ENCODE measurements at regions not wholly inside any gene's neighbourhood (a gene's known extent, or its start where the extent isn't known, plus 50 kb on each side); places are given as distances from the start of the nearest gene placed in this dataset.

DNA sequence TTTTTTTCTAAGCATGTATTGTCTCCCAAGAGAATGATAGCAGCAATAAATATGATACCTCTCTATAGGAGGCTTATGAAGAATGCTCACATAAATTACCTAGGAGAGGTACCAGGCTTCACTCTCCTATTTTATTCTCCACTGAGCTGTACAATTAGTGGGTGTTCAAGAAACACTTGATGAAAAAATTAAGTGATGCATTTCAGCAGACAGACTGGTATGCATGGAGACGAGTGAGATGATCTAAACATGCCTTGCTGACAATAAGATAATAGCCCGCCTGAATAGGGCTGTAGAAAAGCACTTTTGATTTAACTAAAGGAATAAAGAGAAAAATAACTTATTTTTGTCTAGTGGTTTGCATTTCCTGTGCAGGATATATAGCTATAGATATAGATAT lies 1449.7 kb downstream of the GATA3 start:
- Histone ChIP-seq H3K36me3 (ENCODE audit: control insufficient read depth, insufficient read depth, low read length) (no peaks in the 10 kb centered on the region), H3K4me1 (no peaks in the 10 kb centered on the region), H3K4me3 (ENCODE audit: low read depth, low read length) (no peak overlapping the region), H3K9me3 (no peaks in the 10 kb centered on the region), H3K27me3 (replicated peaks; ENCODE audit: control insufficient read depth, insufficient read depth, low read length) (no peaks in the 10 kb centered on the region)
- Mint-ChIP-seq H3K36me3 (ENCODE audit: insufficient read depth, unreplicated experiment) (no peaks in the 10 kb centered on the region), H3K4me3 (ENCODE audit: unreplicated experiment) (no peak overlapping the region), H3K27ac (ENCODE audit: unreplicated experiment) (no peak overlapping the region), H3K4me1 (ENCODE audit: low read depth, unreplicated experiment) (no peaks in the 10 kb centered on the region), H3K27me3 (ENCODE audit: insufficient read depth, unreplicated experiment) (no peaks in the 10 kb centered on the region), H3K9me3 (ENCODE audit: unreplicated experiment) (no peaks in the 10 kb centered on the region)
- intact Hi-C loops (cut with micrococcal nuclease; ENCODE audit: unreplicated experiment), result no loop called here
- DNase-seq, result no peak
- ChIA-PET POLR2A (no interaction called here), CTCF (no interaction called here)
- no peak for TF ChIP-seq CTCF (IDR thresholded peaks at IDR 0.05; ENCODE audit: insufficient read depth in 1 of 2, low read depth in 1 of 2, low read length in 1 of 2, severe bottlenecking in 1 of 2, unreplicated experiment in 1 of 2)
- BruUV-seq (replicated peaks), result no TSS peak

- no peak overlapping the region for H3K27ac Mint-ChIP-seq (ENCODE audit: unreplicated experiment)
- Histone ChIP-seq H3K9me3 (no peaks in the 10 kb centered on the region), H3K27me3 (replicated peaks; ENCODE audit: control insufficient read depth, insufficient read depth, low read length) (no peaks in the 10 kb centered on the region), H3K4me3 (ENCODE audit: low read depth, low read length) (no peak overlapping the region), H3K4me1 (no peaks in the 10 kb centered on the region), H3K36me3 (ENCODE audit: control insufficient read depth, insufficient read depth, low read length) (no peaks in the 10 kb centered on the region)
- DNase-seq, result no peak
- H3K4me3 Mint-ChIP-seq (ENCODE audit: unreplicated experiment), result no peak overlapping the region
- no peaks in the 10 kb centered on the region for H3K9me3 Mint-ChIP-seq (ENCODE audit: unreplicated experiment)
- ChIA-PET CTCF (no interaction called here), POLR2A (no interaction called here)
- H3K27me3 Mint-ChIP-seq (ENCODE audit: insufficient read depth, unreplicated experiment), result no peaks in the 10 kb centered on the region
- TF ChIP-seq CTCF (IDR thresholded peaks at IDR 0.05; ENCODE audit: insufficient read depth in 1 of 2, low read depth in 1 of 2, low read length in 1 of 2, severe bottlenecking in 1 of 2, unreplicated experiment in 1 of 2), result no peak
- intact Hi-C loops (cut with micrococcal nuclease; ENCODE audit: unreplicated experiment), result no loop called here
- BruUV-seq (replicated peaks), result no TSS peak
- no peaks in the 10 kb centered on the region for H3K36me3 Mint-ChIP-seq (ENCODE audit: insufficient read depth, unreplicated experiment)
- H3K4me1 Mint-ChIP-seq (ENCODE audit: low read depth, unreplicated experiment), result no peaks in the 10 kb centered on the region
Observed at GRCh38 chr10:9505546-9505945, 1451.1 kb downstream of the GATA3 start.

DNA sequence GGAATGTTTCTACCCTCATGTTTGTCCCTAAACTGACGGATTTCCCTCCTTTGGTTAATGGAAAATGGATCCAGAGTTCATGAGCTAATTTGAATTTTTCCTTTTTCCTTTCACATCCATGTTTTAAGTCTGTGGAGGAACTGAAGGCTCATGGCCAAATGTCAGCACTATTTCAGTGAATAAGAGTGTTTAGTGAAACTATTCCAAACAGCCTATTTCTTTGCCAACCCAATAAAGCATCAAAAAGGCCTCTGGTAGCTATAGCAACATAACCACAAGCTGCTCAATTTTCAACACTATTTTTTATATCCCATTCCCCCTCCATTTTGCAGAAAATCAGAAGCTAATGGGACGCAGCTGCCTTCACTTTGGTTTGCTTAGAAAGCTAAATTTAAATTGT lies 1454.1 kb downstream of the GATA3 start:
- ChIA-PET CTCF (no interaction called here), POLR2A (no interaction called here)
- H3K36me3 Mint-ChIP-seq (ENCODE audit: insufficient read depth, unreplicated experiment), result no peaks in the 10 kb centered on the region
- H3K27me3 ChIP-seq (replicated peaks; ENCODE audit: control insufficient read depth, insufficient read depth, low read length), result no peaks in the 10 kb centered on the region
- H3K36me3 ChIP-seq (ENCODE audit: control insufficient read depth, insufficient read depth, low read length), result no peaks in the 10 kb centered on the region
- H3K27me3 Mint-ChIP-seq (ENCODE audit: insufficient read depth, unreplicated experiment), result peaks cover 3% of the 10 kb centered on the region
- no peak overlapping the region for H3K4me3 ChIP-seq (ENCODE audit: low read depth, low read length)
- BruUV-seq (replicated peaks), result no TSS peak
- H3K4me1 Mint-ChIP-seq (ENCODE audit: low read depth, unreplicated experiment), result no peaks in the 10 kb centered on the region
- intact Hi-C loops (cut with micrococcal nuclease; ENCODE audit: unreplicated experiment), result no loop called here
- H3K4me1 ChIP-seq, result no peaks in the 10 kb centered on the region
- H3K27ac Mint-ChIP-seq (ENCODE audit: unreplicated experiment), result no peak overlapping the region
- no peaks in the 10 kb centered on the region for H3K9me3 ChIP-seq
- TF ChIP-seq CTCF (IDR thresholded peaks at IDR 0.05; ENCODE audit: insufficient read depth in 1 of 2, low read depth in 1 of 2, low read length in 1 of 2, severe bottlenecking in 1 of 2, unreplicated experiment in 1 of 2), result no peak
- no peak overlapping the region for H3K4me3 Mint-ChIP-seq (ENCODE audit: unreplicated experiment)
- DNase-seq, result no peak
- no peaks in the 10 kb centered on the region for H3K9me3 Mint-ChIP-seq (ENCODE audit: unreplicated experiment)
